ENCODE measurements at regions not wholly inside any gene's neighbourhood (a gene's known extent, or its start where the extent isn't known, plus 50 kb on each side); places are given as distances from the start of the nearest gene placed in this dataset.

GRCh38 chr18:74012954-74013630, 134.5 kb downstream of the FBXO15 start:
- no peak for TF ChIP-seq CTCF (IDR thresholded peaks at IDR 0.05)
- TF ChIP-seq POLR2A (IDR thresholded peaks at IDR 0.05) = no peak
- no peak for TF ChIP-seq EP300 (IDR thresholded peaks at IDR 0.05)
